GM12892 (cell line): ENCODE measurements at regions not wholly inside any gene's neighbourhood (a gene's known extent, or its start where the extent isn't known, plus 50 kb on each side); places are given as distances from the start of the nearest gene placed in this dataset.

ENCODE experiments used
- DNase-seq: peaks from one replicate; pipeline ENCODE4 v3.0.0; 2011; ENCODE audit not compliant: insufficient read length
- FAIRE-seq: peaks from 2 replicates; lab custom pipeline; 2011; peaks lifted over from hg19 to GRCh38; lab: Jason Lieb, UNC
- POLR2A ChIP-seq: IDR thresholded peaks from 2 replicates; pipeline ENCODE4 v1.6.1; 2011; ENCODE audit warnings: low read depth, low read length, control low read depth
- POLR2AphosphoS5 ChIP-seq: IDR thresholded peaks from 2 replicates; pipeline ENCODE4 v1.6.1; 2011; ENCODE audit warnings: low read depth, low read length, control low read depth
- TAF1 ChIP-seq: IDR thresholded peaks from 2 replicates; pipeline ENCODE4 v1.6.1; 2011; ENCODE audit warnings: low read depth, mild to moderate bottlenecking, control low read depth, low read length, borderline replicate concordance

DNA sequence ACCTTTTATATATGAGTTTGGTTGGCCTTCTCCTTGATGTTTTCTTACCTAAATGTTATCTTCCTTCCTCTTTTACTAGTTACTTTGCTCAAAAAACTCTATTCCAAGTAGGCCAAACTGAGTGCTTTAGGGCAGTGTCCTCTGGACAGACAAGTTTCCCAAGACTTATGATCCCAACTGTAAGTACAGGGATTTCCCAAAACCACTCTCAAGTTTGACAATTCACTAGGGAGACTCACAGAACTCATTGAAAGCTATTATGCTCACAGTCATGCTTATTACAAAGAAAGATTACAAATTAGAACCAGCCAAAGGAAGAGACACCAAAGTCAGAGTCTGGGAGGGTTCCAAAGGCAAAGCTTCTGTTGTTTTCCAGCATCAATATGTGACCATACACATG is 534.2 kb upstream of the ALCAM start:
- DNase-seq (no peak), FAIRE-seq (no peak)
- TF ChIP-seq POLR2AphosphoS5: no peak
- no peak for TF ChIP-seq POLR2A
- TF ChIP-seq TAF1: no peak

DNA sequence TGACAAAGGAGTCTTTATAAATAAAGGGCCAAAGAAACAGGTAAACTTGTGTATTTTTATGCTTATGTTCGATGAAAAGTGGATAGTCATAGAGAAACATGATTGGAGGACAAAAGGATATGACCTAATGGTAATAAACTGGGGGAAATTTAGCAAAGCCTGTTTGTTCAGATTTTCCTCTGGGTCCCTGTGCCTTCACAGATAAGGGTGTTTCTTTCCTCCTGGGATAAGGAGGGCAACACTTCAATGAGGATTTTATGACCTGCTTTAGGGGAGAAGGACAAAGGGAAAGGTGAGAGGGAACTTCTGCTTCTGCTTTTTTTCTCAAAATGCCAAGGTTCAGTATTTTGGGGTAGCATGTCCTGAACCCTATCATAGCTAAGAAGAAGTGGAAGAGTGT is 531.3 kb upstream of the ALCAM start:
- DNase-seq (no peak), FAIRE-seq (no peak)
- TF ChIP-seq POLR2A (no peak), TAF1 (no peak), POLR2AphosphoS5 (no peak)

DNA sequence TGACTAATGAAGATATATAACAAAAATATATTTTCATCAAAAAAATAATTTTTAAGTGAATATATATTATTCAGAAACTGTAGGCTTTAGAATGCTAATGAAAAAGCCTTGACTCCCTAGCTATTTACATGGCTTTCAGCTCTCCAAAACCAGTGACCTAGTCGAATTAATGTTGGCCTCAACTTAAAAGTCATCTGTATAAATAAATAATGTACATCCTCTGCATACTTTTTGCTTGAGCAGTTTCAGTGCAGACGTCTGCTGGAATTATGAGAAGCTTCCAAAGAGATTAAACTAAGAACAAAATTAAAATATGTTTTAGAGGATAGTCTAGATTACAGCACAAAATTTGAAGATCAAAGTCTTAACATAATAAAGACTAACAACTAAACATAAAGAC is 520.4 kb upstream of the ALCAM start:
- FAIRE-seq (no peak), DNase-seq (no peak)
- TF ChIP-seq POLR2AphosphoS5: no peak
- TF ChIP-seq TAF1: no peak
- no peak for TF ChIP-seq POLR2A

DNA sequence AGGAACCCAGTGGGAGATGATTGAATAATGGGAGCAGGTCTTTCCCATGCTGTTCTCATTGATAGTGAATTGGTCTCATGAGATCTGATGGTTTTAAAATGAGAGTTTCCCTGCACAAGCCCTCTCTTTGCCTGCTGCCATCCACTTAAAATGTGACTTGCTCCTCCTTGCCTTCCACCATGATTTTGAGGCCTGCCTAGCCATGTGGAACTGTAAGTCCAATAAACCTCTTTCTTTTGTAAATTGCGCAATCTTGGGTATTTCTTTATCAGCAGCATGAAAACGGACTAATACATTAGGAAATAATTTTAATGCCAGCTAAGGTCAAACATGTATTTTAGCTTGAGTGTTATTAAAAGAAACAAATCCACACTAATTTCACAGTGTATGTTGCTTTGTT is 517.6 kb upstream of the ALCAM start:
- no peak for DNase-seq
- FAIRE-seq: no peak
- TF ChIP-seq POLR2AphosphoS5 (no peak), POLR2A (no peak), TAF1 (no peak)

DNA sequence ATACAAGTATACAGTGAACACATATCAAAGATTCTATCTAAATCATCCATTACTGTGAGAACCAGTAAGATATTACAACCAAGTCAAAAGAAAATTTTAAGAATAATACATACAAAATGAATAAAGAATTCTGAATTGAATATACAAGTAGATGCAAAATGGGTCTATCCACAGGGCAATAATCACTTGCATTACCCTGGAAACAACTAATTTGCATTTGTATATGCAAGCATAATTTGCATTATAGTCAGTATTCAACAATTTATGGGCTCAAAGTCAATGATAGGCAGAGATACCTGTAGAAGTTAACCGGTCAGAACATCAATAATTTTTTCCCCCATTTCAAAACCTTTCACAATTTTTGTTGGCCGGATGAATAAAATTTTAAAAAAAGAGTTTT is 512.2 kb upstream of the ALCAM start:
- FAIRE-seq: no peak
- DNase-seq: no peak
- TF ChIP-seq POLR2AphosphoS5 (no peak), TAF1 (no peak), POLR2A (no peak)

DNA sequence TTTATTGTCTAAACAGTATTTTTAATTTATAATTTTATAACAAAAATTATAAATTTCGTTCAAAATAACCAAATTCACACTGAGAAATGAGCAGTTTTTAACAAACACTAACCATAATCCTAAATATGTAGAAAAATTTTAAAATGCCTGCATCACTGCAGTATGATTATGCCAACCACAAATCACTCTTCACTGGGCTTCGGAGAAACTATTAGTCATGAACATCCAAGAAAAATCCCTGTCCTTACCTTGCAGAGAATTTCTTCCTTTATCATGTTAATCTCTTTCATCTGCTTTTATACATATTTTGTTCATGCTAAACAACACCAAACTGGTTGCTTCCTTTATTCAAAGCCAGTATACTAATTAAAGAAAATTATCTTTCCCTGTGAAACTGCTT is 511.0 kb upstream of the ALCAM start:
- TF ChIP-seq POLR2A (no peak), POLR2AphosphoS5 (no peak), TAF1 (no peak)
- DNase-seq: no peak

DNA sequence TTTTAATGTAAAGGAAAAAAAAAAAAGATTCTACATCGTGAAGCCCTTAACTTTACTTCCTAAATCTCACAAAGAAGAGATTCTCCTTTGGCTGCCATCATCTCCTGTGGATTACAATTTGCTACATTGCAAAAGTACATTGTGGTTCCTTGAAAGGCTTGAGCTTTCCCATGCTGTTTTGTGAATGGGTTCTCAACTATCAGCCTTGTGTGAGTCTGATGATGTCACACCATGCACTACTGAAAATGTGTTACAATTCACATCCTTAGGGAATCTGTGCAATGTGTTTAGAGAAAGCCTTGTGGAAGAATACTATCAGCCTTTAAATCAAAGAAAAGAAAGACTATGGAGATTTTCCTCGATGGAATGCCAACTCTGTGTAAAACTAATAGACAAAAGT is 510.0 kb upstream of the ALCAM start:
- TF ChIP-seq POLR2AphosphoS5 (no peak), TAF1 (no peak), POLR2A (no peak)
- DNase-seq (no peak), FAIRE-seq (no peak)

More for the DNA sequence above, 511.0 kb upstream of the ALCAM start:
- FAIRE-seq: no peak

DNA sequence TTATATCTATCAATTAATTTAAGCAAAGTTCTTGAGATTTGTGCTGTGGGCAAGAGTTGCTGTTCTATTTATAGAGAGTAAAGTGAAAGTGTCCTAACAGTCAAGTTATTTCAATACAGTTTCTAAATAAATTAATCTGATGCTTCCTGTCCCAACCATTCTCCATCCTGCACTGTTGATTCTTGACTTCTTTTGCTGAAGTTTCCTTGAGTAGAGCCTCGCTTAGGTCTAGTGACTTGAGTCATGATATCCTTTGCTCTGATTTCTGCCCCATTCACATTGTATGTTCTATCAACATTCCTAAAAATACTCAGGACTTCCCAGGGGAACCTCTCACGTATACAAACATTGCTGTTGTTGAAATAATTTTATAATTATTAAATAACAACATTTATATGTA is 498.4 kb upstream of the ALCAM start:
- TF ChIP-seq POLR2AphosphoS5: no peak
- no peak for TF ChIP-seq POLR2A
- no peak for TF ChIP-seq TAF1
- DNase-seq: no peak
- no peak for FAIRE-seq

DNA sequence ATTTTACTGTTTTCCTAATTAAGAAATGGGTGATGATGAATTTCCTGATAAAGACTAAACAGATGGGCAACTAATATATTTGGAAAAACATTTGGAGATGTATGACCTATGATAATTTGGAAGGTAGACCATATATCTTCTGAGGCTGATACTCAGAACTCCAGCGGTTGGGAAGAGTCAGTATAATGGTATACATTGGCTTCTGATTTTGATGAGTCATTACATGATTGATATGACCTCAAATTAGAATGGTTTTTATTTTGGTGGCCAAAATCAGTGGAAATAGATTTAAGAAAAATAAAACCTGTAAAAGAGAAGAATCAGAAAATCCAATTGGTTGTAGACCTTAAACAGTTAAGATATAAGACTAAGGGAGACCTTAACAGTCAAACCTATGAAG is 496.4 kb upstream of the ALCAM start:
- FAIRE-seq: no peak

DNA sequence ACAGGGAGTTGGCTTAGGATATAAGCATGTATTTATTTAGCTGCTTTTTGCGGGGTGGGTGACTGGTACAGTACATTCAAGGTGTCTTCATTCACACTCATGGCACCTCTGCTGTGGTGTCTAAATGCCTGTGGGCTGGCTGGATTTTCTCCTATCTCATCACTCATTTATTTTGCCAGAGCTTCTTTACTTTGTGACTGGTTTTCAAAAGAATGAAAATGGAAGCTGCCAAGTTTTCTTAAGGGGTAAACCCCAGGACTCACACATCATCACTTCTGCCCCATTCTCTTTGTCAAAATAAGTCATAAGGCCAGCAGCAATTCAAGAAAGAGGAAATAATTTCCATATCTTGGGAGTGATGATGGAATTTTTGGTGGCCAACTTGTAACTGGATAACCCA is 493.4 kb upstream of the ALCAM start:
- DNase-seq (no peak), FAIRE-seq (no peak)
- TF ChIP-seq POLR2AphosphoS5 (no peak), POLR2A (no peak), TAF1 (no peak)

More for the DNA sequence above, 496.4 kb upstream of the ALCAM start:
- DNase-seq: no peak
- TF ChIP-seq POLR2A: no peak
- no peak for TF ChIP-seq TAF1
- TF ChIP-seq POLR2AphosphoS5: no peak

DNA sequence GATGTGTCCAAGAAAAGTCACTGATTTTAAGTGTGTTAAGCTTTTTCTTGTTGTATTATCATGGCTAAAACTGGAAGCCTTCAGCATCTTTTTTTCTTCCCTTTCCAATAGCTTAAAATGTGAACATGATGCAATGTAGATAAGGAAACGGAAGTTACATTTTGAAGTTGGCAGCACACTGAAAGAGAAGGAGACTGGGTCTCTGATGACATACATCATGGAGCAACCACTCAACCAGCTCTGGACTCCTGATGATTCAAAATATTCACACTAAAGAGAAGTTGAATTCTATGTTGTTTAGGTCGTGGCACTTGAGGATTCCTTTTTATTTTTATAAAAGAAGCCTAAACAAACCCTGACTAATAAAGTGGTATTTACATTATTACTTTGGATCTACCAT is 488.3 kb upstream of the ALCAM start:
- no peak for FAIRE-seq
- no peak for TF ChIP-seq TAF1
- TF ChIP-seq POLR2A: no peak
- no peak for TF ChIP-seq POLR2AphosphoS5
- no peak for DNase-seq

DNA sequence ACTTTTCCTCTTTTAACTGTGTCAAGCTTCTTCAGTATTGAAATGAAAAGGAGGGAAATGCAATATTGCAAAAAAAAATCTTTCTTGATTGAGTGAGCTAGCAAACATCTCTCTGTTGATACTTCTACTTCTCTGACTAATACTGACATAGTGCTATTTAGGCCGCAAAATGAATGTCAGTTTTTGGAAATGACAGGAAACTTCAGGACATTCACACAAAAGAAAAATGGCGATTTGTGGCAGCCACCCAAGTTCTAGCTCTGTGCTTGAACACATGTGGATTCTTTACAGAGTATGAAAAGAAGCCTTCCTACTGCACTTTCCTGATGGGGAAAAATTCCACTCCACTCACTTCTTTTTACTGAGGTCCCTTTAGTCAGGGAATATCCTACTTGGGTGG is 486.8 kb upstream of the ALCAM start:
- no peak for TF ChIP-seq TAF1
- FAIRE-seq (no peak), DNase-seq (no peak)

DNA sequence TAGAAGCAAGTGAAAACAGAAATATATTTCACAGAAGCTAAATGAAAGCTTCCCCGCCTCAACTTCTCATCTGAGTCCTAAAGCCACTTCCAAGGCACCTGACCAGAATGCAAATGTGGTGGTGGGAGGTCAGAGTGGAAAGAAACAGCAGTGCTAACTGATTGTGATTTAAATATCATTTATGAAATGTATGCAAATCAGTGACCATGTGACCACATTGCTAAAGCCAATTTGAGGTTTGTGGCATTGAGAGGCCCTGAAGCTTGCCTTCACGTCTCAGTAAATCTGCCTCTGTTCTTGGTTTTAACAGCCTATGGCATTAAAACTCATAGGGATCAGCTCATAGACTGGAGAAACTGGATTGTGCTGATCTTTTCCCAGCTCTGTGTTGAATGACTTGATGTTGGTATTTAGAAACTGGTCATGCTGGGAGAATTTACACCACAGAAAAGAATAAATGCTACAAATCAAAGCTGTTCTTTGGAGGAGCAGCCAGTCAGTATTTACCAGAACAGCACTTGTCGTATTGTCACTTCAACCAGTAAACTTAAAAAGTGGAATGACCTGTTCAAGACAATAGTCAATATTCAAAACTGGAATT is 481.4 kb upstream of the ALCAM start:
- TF ChIP-seq TAF1 (no peak), POLR2AphosphoS5 (no peak), POLR2A (no peak)
- FAIRE-seq (no peak), DNase-seq (no peak)
